SH-SY5Y (cell line): ENCODE measurements at regions not wholly inside any gene's neighbourhood (a gene's known extent, or its start where the extent isn't known, plus 50 kb on each side); places are given as distances from the start of the nearest gene placed in this dataset.

Source experiments
- GATA2 ChIP-seq: IDR thresholded peaks from 2 replicates; pipeline ENCODE4 v1.6.1; 2011; ENCODE audit warnings: mild to moderate bottlenecking, low read depth, low read length
- GATA3 ChIP-seq: IDR thresholded peaks from 2 replicates; pipeline ENCODE4 v1.6.1; 2011; ENCODE audit warnings: low read depth, mild to moderate bottlenecking, low read length, moderate library complexity

DNA sequence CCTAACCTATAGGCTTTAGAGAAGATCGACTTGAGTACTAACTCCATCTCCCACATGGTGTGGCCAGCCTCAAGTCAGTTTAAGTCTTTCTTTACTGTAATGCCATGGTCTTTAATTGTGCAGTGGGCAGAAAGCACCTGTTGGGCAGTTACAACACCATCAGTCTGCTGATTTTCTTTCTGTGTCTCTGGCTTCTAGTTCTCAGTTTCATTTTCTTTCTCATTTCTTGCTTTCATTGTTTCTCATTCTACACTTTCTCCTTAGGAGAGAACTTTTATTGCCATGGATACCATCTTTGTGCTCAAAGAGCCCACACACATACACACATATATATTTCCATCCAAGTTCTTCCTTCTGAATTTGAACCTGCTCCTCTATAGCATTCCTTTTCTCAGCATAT, 96.1 kb upstream of the SLC16A7 start:
- TF ChIP-seq GATA3 = no peak
- no peak for TF ChIP-seq GATA2
